ENCODE measurements at regions not wholly inside any gene's neighbourhood (a gene's known extent, or its start where the extent isn't known, plus 50 kb on each side); places are given as distances from the start of the nearest gene placed in this dataset.

GRCh38 chr2:58594762-58595161 lies 353.6 kb upstream of the FANCL start:
- Histone ChIP-seq H3K36me3 (ENCODE audit: control insufficient read depth in 2 of 2, insufficient read depth in 2 of 2, low read length in 1 of 2) (no peaks in the 10 kb centered on the region), H3K79me2 (ENCODE audit: control insufficient read depth, insufficient read depth, low read length) (no peaks in the 10 kb centered on the region), H2AFZ (ENCODE audit: control insufficient read depth, low read depth, low read length) (no peak overlapping the region), H3K9me3 (replicated peaks; ENCODE audit: control insufficient read depth, insufficient read depth, low read length) (no peaks in the 10 kb centered on the region), H3K4me2 (ENCODE audit: control insufficient read depth, insufficient read depth) (no peak overlapping the region), H3K27ac (ENCODE audit: control insufficient read depth, insufficient read depth) (no peak overlapping the region), H3K9ac (ENCODE audit: control insufficient read depth, insufficient read depth, low read length) (no peak overlapping the region), H3K27me3 (replicated peaks in 1 of 2; ENCODE audit: control insufficient read depth in 2 of 2, insufficient read depth in 2 of 2, low read length in 1 of 2) (no peaks in the 10 kb centered on the region), H3K4me1 (ENCODE audit: control insufficient read depth, insufficient read depth, low read length) (no peaks in the 10 kb centered on the region), H3K4me3 (no peak overlapping the region), H4K20me1 (ENCODE audit: control insufficient read depth, insufficient read depth) (no peaks in the 10 kb centered on the region)
- ChIA-PET POLR2A (no interaction called here), CTCF (no interaction called here), SMC1A (ENCODE audit: uncharacterized antibody, unreplicated experiment) (no interaction called here), RAD21 (ENCODE audit: unreplicated experiment) (no interaction called here)
- in situ Hi-C loops (cut with MboI): no loop called here
- no peak for FAIRE-seq
- no peak for ATAC-seq
- DNase-seq (ENCODE audit: low read depth, low spot score): no peak
- intact Hi-C loops (cut with micrococcal nuclease; ENCODE audit: unreplicated experiment): no loop called here
- TF ChIP-seq POLR2AphosphoS5 (IDR thresholded peaks at IDR 0.05; ENCODE audit: low read length) (no peak), NRF1 (conservative IDR thresholded peaks at IDR 0.05; ENCODE audit: low read depth, low read length) (no peak), EP300 (IDR thresholded peaks at IDR 0.05; ENCODE audit: borderline replicate concordance in 1 of 2, control insufficient read depth in 1 of 2, low read depth in 2 of 2, low read length in 2 of 2) (no peak), CBX3 (IDR thresholded peaks at IDR 0.05; ENCODE audit: borderline replicate concordance, low read depth) (no peak), NKRF (conservative IDR thresholded peaks at IDR 0.05) (no peak), HDGF (IDR thresholded peaks at IDR 0.05) (no peak)
- BruUV-seq (replicated peaks): no TSS peak

- Histone ChIP-seq H3K27me3 (replicated peaks in 1 of 2; ENCODE audit: control insufficient read depth in 2 of 2, insufficient read depth in 2 of 2, low read length in 1 of 2) (no peaks in the 10 kb centered on the region), H2AFZ (ENCODE audit: control insufficient read depth, low read depth, low read length) (no peak overlapping the region), H3K27ac (ENCODE audit: control insufficient read depth, insufficient read depth) (no peak overlapping the region), H3K4me2 (ENCODE audit: control insufficient read depth, insufficient read depth) (no peak overlapping the region), H3K9ac (ENCODE audit: control insufficient read depth, insufficient read depth, low read length) (no peak overlapping the region), H3K4me1 (ENCODE audit: control insufficient read depth, insufficient read depth, low read length) (no peaks in the 10 kb centered on the region), H3K79me2 (ENCODE audit: control insufficient read depth, insufficient read depth, low read length) (no peaks in the 10 kb centered on the region), H4K20me1 (ENCODE audit: control insufficient read depth, insufficient read depth) (no peaks in the 10 kb centered on the region), H3K36me3 (ENCODE audit: control insufficient read depth in 2 of 2, insufficient read depth in 2 of 2, low read length in 1 of 2) (no peaks in the 10 kb centered on the region), H3K4me3 (no peak overlapping the region), H3K9me3 (replicated peaks; ENCODE audit: control insufficient read depth, insufficient read depth, low read length) (no peaks in the 10 kb centered on the region)
- 18% methylated on average over 4 of the region's 4 CpGs for WGBS (ENCODE audit: insufficient coverage, insufficient replicate concordance, low lambda C conversion rate, missing lambda C conversion rate)
- DNase-seq (ENCODE audit: low read depth, low spot score): no peak
- ChIA-PET CTCF (no interaction called here), POLR2A (no interaction called here), RAD21 (ENCODE audit: unreplicated experiment) (no interaction called here), SMC1A (ENCODE audit: uncharacterized antibody, unreplicated experiment) (no interaction called here)
- no peak for ATAC-seq
- in situ Hi-C loops (cut with MboI) (no loop called here), intact Hi-C loops (cut with micrococcal nuclease; ENCODE audit: unreplicated experiment) (no loop called here)
- no peak for FAIRE-seq
- no TSS peak for BruUV-seq (replicated peaks)
- TF ChIP-seq TAF1 (IDR thresholded peaks at IDR 0.05; ENCODE audit: borderline replicate concordance, low read depth, low read length) (no peak), MEF2A (IDR thresholded peaks at IDR 0.05; ENCODE audit: insufficient read depth, low read depth, low read length) (no peak), CUX1 (IDR thresholded peaks at IDR 0.05; ENCODE audit: insufficient replicate concordance, low read depth, low read length) (no peak), ZNF622 (IDR thresholded peaks at IDR 0.05) (no peak), SMAD5 (IDR thresholded peaks at IDR 0.05; ENCODE audit: low read depth) (no peak)
Observed at GRCh38 chr2:58594175-58594574, 353.1 kb upstream of the FANCL start.

Data from GM12878 (cell line).